Thoracic aorta (tissue), 2 donors: ENCODE measurements at regions not wholly inside any gene's neighbourhood (a gene's known extent, or its start where the extent isn't known, plus 50 kb on each side); places are given as distances from the start of the nearest gene placed in this dataset.

ENCODE experiments used
- ATAC-seq: fragments of 150-250 bp; one replicate; pipeline ENCODE4 v1.8.0; 2017; ENCODE audit warnings: low read depth; ENCODE audit not compliant: insufficient number of reproducible peaks, low FRiP score
- DNase-seq: peaks from one replicate; pipeline ENCODE4 v3.0.0-alpha.2; 2020; ENCODE audit warnings: low spot score
- H3K27ac ChIP-seq, 2 donors: fragments of 200-600 bp; sonication (generic); 1 replicate in 1 of 2; 2 replicates in 1 of 2; pipeline ENCODE4 v1.5.1; 2016; ENCODE audit warnings: mild to moderate bottlenecking in 2 of 2, moderate library complexity in 2 of 2
- H3K27me3 ChIP-seq: fragments of 200-600 bp; sonication (generic); replicated peaks from 2 replicates; pipeline ENCODE4 v1.6.0; 2016; ENCODE audit warnings: mild to moderate bottlenecking; ENCODE audit not compliant: insufficient read depth
- H3K36me3 ChIP-seq: fragments of 200-600 bp; sonication (generic); one replicate; pipeline ENCODE4 v1.5.1; 2016
- H3K4me1 ChIP-seq, 2 donors: fragments of 200-600 bp; sonication (generic); 1 replicate in 1 of 2; 2 replicates in 1 of 2; pipeline versions ENCODE4 v1.5.1 to v1.6.0; 2016; ENCODE audit warnings: low read depth in 2 of 2, mild to moderate bottlenecking in 1 of 2; ENCODE audit not compliant: control insufficient read depth in 1 of 2
- H3K4me3 ChIP-seq: fragments of 200-600 bp; sonication (generic); 2 replicates; pipeline ENCODE4 v1.5.1; 2016; ENCODE audit warnings: mild to moderate bottlenecking
- H3K9me3 ChIP-seq: fragments of 200-600 bp; sonication (generic); 2 replicates; pipeline ENCODE4 v1.5.1; 2016
- TF ChIP-seq, protein P1 (sequence below): fragments of 200-600 bp; sonication (generic); IDR thresholded peaks from one replicate; pipeline ENCODE4 v1.5.1; 2019; ENCODE audit warnings: antibody characterized with exemption

DNA sequence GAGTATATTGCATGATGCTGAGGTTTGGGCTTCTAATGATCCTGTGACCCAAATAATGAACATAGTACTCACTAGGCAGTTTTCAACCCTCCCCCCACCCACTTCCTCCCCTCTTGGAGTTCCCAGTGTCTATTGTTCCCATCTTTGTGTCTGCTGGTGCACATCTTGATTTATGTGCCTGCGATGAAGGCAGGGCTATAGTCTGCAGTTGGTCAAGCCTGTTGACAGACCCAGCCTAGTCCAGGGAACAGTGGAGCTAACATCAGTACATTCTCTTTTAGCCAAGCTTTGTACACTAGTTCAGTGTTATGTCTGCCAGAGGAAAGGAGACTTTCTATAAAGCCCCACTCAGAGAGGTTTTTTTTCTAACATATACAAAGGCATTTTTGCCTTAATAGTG lies 287.6 kb downstream of the CPS1 start:
- no peak overlapping the region for H3K4me3 ChIP-seq
- no peaks in the 10 kb centered on the region for H3K9me3 ChIP-seq
- no peak overlapping the region for H3K27ac ChIP-seq
- TF ChIP-seq, protein P1, sequence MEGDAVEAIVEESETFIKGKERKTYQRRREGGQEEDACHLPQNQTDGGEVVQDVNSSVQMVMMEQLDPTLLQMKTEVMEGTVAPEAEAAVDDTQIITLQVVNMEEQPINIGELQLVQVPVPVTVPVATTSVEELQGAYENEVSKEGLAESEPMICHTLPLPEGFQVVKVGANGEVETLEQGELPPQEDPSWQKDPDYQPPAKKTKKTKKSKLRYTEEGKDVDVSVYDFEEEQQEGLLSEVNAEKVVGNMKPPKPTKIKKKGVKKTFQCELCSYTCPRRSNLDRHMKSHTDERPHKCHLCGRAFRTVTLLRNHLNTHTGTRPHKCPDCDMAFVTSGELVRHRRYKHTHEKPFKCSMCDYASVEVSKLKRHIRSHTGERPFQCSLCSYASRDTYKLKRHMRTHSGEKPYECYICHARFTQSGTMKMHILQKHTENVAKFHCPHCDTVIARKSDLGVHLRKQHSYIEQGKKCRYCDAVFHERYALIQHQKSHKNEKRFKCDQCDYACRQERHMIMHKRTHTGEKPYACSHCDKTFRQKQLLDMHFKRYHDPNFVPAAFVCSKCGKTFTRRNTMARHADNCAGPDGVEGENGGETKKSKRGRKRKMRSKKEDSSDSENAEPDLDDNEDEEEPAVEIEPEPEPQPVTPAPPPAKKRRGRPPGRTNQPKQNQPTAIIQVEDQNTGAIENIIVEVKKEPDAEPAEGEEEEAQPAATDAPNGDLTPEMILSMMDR: no peak
- DNase-seq (no peak), ATAC-seq (no peak)
- no peaks in the 10 kb centered on the region for H3K36me3 ChIP-seq
- no peaks in the 10 kb centered on the region for H3K27me3 ChIP-seq
- H3K4me1 ChIP-seq: no peaks in the 10 kb centered on the region

DNA sequence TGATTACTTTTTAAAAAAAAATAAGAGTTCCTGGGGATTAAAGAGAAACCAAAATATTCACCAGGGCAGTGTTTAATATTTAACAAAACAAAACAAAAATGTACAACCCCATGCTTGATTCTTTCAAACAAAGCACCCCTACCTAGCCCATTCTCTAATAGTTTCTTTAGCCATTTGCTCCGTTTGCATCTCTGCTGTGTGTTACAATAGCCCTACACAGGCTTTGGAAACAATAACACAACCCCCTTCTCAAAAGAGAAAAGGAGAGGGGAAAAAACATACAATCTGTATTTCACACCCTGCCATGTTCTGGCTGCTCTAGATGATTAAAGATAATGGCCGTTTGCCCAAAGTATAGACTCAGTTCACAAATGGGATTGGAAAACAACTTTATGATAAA lies 302.9 kb downstream of the CPS1 start:
- DNase-seq (no peak), ATAC-seq (no peak)
- Histone ChIP-seq H3K36me3 (no peaks in the 10 kb centered on the region), H3K27ac (no peak overlapping the region), H3K4me3 (no peak overlapping the region), H3K27me3 (no peaks in the 10 kb centered on the region), H3K9me3 (no peaks in the 10 kb centered on the region), H3K4me1 (peaks cover 0 to 4% of the 10 kb centered on the region in 2 donors)
- TF ChIP-seq, protein P1: no peak

DNA sequence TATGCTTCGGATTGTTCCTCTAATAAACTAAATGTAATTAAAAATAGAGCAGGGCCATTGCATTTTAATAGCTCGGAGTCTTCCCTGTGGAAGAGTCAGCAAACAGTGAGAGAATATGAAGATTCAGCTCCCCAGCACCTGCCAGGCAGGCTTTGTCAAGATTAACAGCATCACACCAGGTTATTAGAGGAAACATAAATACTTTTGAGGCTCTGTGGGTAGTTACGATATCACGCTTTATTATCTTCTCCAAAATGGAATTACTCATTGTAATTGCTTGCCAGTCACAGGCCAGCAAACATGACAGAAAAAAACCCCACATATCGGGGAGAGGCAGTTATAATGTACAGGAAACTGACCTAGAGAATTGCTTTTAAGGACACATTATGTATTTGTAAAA lies 303.9 kb downstream of the CPS1 start:
- TF ChIP-seq, protein P1: no peak

DNA sequence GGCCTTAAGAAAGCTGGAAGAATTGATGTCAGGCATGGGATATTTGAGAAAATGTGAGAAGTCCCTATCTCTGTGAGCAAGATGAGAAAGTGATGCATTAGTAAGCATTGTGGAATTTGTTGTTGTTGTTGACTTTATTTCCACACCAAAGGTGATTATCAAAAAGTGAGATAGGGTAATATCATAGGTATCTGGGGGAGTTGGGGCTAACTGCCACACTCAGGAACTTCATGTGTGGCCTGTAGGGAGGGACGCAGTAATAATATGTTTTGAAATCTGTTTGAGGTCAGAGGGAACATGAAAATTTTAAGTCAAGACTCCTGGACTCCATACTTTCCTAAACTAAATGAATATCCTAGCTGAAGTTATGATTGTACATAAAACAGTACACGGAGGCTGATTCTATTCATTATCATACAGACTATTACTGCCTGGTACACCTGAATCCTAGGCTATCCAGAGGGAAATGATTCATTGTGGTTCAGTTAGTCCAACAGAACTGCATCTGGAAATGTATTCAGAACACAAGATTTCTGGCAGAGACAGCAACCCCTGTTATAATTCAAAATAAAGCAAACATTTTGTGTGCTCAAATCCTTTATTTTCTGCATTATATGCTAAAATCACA lies 304.8 kb downstream of the CPS1 start:
- no peaks in the 10 kb centered on the region for H3K9me3 ChIP-seq
- H3K36me3 ChIP-seq: no peaks in the 10 kb centered on the region
- H3K27me3 ChIP-seq: no peaks in the 10 kb centered on the region
- no peak overlapping the region for H3K4me3 ChIP-seq
- H3K27ac ChIP-seq: no peak overlapping the region
- DNase-seq: no peak
- no peak for ATAC-seq
- TF ChIP-seq, protein P1: no peak
- H3K4me1 ChIP-seq: peaks cover 0 to 4% of the 10 kb centered on the region in 2 donors

More for the DNA sequence above, 303.9 kb downstream of the CPS1 start:
- no peak for ATAC-seq
- Histone ChIP-seq H3K4me1 (peaks cover 0 to 4% of the 10 kb centered on the region in 2 donors), H3K4me3 (no peak overlapping the region), H3K9me3 (no peaks in the 10 kb centered on the region), H3K36me3 (no peaks in the 10 kb centered on the region), H3K27ac (no peak overlapping the region), H3K27me3 (no peaks in the 10 kb centered on the region)
- DNase-seq: no peak

DNA sequence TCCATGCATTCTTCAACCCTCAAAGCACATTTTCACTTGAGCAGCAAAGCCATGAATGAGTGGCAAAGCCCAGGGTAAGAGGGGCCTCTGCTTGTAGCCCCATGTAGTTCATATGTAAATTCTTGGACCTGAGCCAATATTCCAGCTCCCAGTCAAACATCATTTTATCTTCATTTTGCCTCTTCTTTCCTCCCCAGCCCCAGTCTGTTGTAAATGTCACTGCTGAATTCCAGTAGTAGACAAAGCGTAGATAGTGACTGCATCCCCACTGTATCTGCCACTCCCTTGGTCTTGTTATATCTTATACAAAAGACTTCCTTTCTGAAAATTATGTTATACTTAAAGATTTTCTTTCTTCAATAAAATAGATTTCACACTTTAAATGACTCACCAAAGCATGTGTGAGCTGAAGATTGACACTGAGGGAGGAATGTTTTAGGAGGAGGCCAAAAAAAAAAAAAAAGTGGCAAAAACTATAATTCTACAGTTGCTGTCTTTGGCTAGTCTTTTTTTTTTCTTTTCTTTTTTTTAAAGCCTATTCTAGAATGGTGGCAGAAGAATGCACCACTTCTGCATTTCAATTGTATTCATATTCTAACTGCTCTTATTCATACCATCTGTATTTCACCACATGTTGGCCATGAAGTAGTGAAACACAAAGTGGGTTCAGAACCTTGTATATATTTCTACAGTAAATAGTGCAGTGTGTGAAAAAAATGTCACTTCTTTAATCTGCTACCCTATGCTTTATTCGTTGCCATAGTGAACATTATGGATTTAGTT lies 306.1 kb downstream of the CPS1 start:
- ATAC-seq (no peak), DNase-seq (no peak)
- Histone ChIP-seq H3K4me1 (peaks cover 0 to 4% of the 10 kb centered on the region in 2 donors), H3K4me3 (no peak overlapping the region), H3K9me3 (no peaks in the 10 kb centered on the region), H3K27me3 (no peaks in the 10 kb centered on the region), H3K36me3 (no peaks in the 10 kb centered on the region), H3K27ac (no peak overlapping the region)
- TF ChIP-seq, protein P1: no peak
